ENCODE measurements at regions not wholly inside any gene's neighbourhood (a gene's known extent, or its start where the extent isn't known, plus 50 kb on each side); places are given as distances from the start of the nearest gene placed in this dataset.
"Not testable (repeated sequence)": the region's sequence is repeated elsewhere in the genome, so short reads cannot be mapped to it uniquely, and the experiment has no call there.

- no peak overlapping the region for H3K9ac ChIP-seq (ENCODE audit: insufficient read depth in 1 of 2, low read length in 2 of 2)
- 73 to 86% methylated on average over 3 of the region's 3 CpGs for WGBS, 2 donors
- TF ChIP-seq, protein P1, sequence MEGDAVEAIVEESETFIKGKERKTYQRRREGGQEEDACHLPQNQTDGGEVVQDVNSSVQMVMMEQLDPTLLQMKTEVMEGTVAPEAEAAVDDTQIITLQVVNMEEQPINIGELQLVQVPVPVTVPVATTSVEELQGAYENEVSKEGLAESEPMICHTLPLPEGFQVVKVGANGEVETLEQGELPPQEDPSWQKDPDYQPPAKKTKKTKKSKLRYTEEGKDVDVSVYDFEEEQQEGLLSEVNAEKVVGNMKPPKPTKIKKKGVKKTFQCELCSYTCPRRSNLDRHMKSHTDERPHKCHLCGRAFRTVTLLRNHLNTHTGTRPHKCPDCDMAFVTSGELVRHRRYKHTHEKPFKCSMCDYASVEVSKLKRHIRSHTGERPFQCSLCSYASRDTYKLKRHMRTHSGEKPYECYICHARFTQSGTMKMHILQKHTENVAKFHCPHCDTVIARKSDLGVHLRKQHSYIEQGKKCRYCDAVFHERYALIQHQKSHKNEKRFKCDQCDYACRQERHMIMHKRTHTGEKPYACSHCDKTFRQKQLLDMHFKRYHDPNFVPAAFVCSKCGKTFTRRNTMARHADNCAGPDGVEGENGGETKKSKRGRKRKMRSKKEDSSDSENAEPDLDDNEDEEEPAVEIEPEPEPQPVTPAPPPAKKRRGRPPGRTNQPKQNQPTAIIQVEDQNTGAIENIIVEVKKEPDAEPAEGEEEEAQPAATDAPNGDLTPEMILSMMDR (IDR thresholded peaks at IDR 0.05; ENCODE audit: control extremely low read depth, extremely low read depth) = no peak
- peaks cover 0 to 5% (median 2%) of the 10 kb centered on the region in 4 donors for H3K9me3 ChIP-seq (ENCODE audit: control insufficient read depth in 4 of 4, insufficient read depth in 3 of 4, low read length in 3 of 4)
- H3K27me3 ChIP-seq (ENCODE audit: control insufficient read depth in 3 of 3, insufficient read depth in 3 of 3, low read length in 2 of 3) = no peaks in the 10 kb centered on the region
- no peak overlapping the region for H3K4me3 ChIP-seq
- ATAC-seq (ENCODE audit: insufficient read depth, low FRiP score) (no peak), DNase-seq (peak in 1 of 3 donors; percentile 48)
- no peaks in the 10 kb centered on the region for H3K4me1 ChIP-seq (ENCODE audit: control insufficient read depth in 5 of 5, insufficient read depth in 5 of 5, low read length in 5 of 5)
- no peak overlapping the region for H3K27ac ChIP-seq (ENCODE audit: low read depth in 1 of 2, low read length in 1 of 2)
- no peaks in the 10 kb centered on the region for H3K36me3 ChIP-seq (ENCODE audit: control insufficient read depth in 4 of 4, insufficient read depth in 4 of 4, low read length in 4 of 4)
These were observed 534.6 kb upstream of the PHF14 start for GRCh38 chr7:10439027-10439426.

- DNase-seq = no peak
- Histone ChIP-seq H3K27ac (ENCODE audit: low read depth in 1 of 2, low read length in 1 of 2) (no peak overlapping the region), H3K9me3 (ENCODE audit: control insufficient read depth in 4 of 4, insufficient read depth in 3 of 4, low read length in 3 of 4) (no peaks in the 10 kb centered on the region), H3K36me3 (ENCODE audit: control insufficient read depth in 4 of 4, insufficient read depth in 4 of 4, low read length in 4 of 4) (no peaks in the 10 kb centered on the region), H3K4me1 (ENCODE audit: control insufficient read depth in 5 of 5, insufficient read depth in 5 of 5, low read length in 5 of 5) (no peaks in the 10 kb centered on the region), H3K4me3 (no peak overlapping the region), H3K27me3 (ENCODE audit: control insufficient read depth in 3 of 3, insufficient read depth in 3 of 3, low read length in 2 of 3) (no peaks in the 10 kb centered on the region), H3K9ac (ENCODE audit: insufficient read depth in 1 of 2, low read length in 2 of 2) (no peak overlapping the region)
- ATAC-seq (ENCODE audit: insufficient read depth, low FRiP score) = no peak
- TF ChIP-seq, protein P1 (IDR thresholded peaks at IDR 0.05; ENCODE audit: control extremely low read depth, extremely low read depth) = no peak
These were observed 517.7 kb upstream of the PHF14 start for GRCh38 chr7:10455936-10456335.

- TF ChIP-seq, protein P1 (IDR thresholded peaks at IDR 0.05; ENCODE audit: control extremely low read depth, extremely low read depth) = no peak
- no peaks in the 10 kb centered on the region for H3K9me3 ChIP-seq (ENCODE audit: control insufficient read depth in 4 of 4, insufficient read depth in 3 of 4, low read length in 3 of 4)
- DNase-seq (no peak), ATAC-seq (ENCODE audit: insufficient read depth, low FRiP score) (no peak)
- H3K9ac ChIP-seq (ENCODE audit: insufficient read depth in 1 of 2, low read length in 2 of 2) = no peak overlapping the region
- H3K4me3 ChIP-seq = no peak overlapping the region
- no peak overlapping the region for H3K27ac ChIP-seq (ENCODE audit: low read depth in 1 of 2, low read length in 1 of 2)
- peaks cover 0 to 9% (median 0%) of the 10 kb centered on the region in 5 donors for H3K4me1 ChIP-seq (ENCODE audit: control insufficient read depth in 5 of 5, insufficient read depth in 5 of 5, low read length in 5 of 5)
- no peaks in the 10 kb centered on the region for H3K27me3 ChIP-seq (ENCODE audit: control insufficient read depth in 3 of 3, insufficient read depth in 3 of 3, low read length in 2 of 3)
- 84 to 88% methylated on average over 2 of the region's 2 CpGs for WGBS, 2 donors
- H3K36me3 ChIP-seq (ENCODE audit: control insufficient read depth in 4 of 4, insufficient read depth in 4 of 4, low read length in 4 of 4) = no peaks in the 10 kb centered on the region
These were observed 513.2 kb upstream of the PHF14 start for GRCh38 chr7:10460474-10460873.

DNA sequence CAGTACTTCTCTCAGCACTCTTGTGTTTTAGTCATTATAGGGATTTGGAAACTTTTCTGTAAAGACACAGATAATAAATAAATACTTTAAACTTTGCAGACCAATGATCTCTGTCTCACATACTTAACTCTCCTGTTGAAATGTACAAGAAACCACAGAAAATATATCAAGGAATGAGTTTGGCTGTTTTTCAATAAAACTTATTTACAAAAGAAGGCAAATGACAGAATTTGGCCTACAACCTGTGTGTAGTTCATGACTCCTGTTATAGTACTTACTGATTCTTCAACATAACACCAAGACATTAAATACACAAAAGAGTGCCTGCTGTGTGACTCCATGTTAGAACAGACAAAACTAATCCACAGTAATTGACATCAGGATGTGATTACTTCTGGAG, 510.0 kb upstream of the PHF14 start:
- ATAC-seq (ENCODE audit: insufficient read depth, low FRiP score) = no peak
- H3K4me3 ChIP-seq = no peak overlapping the region
- no peaks in the 10 kb centered on the region for H3K36me3 ChIP-seq (ENCODE audit: control insufficient read depth in 4 of 4, insufficient read depth in 4 of 4, low read length in 4 of 4)
- H3K9ac ChIP-seq (ENCODE audit: insufficient read depth in 1 of 2, low read length in 2 of 2) = no peak overlapping the region
- peaks cover 0 to 9% (median 0%) of the 10 kb centered on the region in 5 donors for H3K4me1 ChIP-seq (ENCODE audit: control insufficient read depth in 5 of 5, insufficient read depth in 5 of 5, low read length in 5 of 5)
- DNase-seq = peak; percentile 12 to 94 (median 87)
- H3K9me3 ChIP-seq (ENCODE audit: control insufficient read depth in 4 of 4, insufficient read depth in 3 of 4, low read length in 3 of 4) = no peaks in the 10 kb centered on the region
- no peaks in the 10 kb centered on the region for H3K27me3 ChIP-seq (ENCODE audit: control insufficient read depth in 3 of 3, insufficient read depth in 3 of 3, low read length in 2 of 3)
- no peak overlapping the region for H3K27ac ChIP-seq (ENCODE audit: low read depth in 1 of 2, low read length in 1 of 2)
- TF ChIP-seq, protein P1 (IDR thresholded peaks at IDR 0.05; ENCODE audit: control extremely low read depth, extremely low read depth) = no peak

DNA sequence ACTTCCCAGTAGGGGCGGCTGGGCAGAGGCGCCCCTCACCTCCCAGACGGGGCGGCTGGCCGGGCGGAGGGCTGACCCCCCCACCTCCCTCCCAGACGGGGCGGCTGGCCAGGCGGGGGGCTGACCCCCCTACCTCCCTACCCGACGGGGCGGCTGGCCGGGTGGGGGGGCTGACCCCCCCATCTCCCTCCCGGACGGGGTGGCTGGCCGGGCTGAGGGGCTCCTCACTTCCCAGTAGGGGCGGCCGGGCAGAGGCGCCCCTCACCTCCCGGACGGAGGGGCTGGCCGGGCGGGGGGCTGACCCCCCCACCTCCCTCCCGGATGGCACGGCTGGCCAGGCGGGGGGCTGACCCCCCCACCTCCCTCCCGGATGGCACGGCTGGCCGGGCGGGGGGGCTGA, 508.1 kb upstream of the PHF14 start:
- H3K36me3 ChIP-seq (ENCODE audit: control insufficient read depth in 4 of 4, insufficient read depth in 4 of 4, low read length in 4 of 4); H3K9ac ChIP-seq (ENCODE audit: insufficient read depth in 1 of 2, low read length in 2 of 2); H3K27ac ChIP-seq (ENCODE audit: low read depth in 1 of 2, low read length in 1 of 2); DNase-seq; H3K9me3 ChIP-seq (ENCODE audit: control insufficient read depth in 4 of 4, insufficient read depth in 3 of 4, low read length in 3 of 4); H3K27me3 ChIP-seq (ENCODE audit: control insufficient read depth in 3 of 3, insufficient read depth in 3 of 3, low read length in 2 of 3); ATAC-seq (ENCODE audit: insufficient read depth, low FRiP score); H3K4me3 ChIP-seq; H3K4me1 ChIP-seq (ENCODE audit: control insufficient read depth in 5 of 5, insufficient read depth in 5 of 5, low read length in 5 of 5): not testable (repeated sequence)
- no CpG with 5 or more reads among the region's 30 CpGs for WGBS, 2 donors
